AG04449 (cell line): ENCODE measurements at regions not wholly inside any gene's neighbourhood (a gene's known extent, or its start where the extent isn't known, plus 50 kb on each side); places are given as distances from the start of the nearest gene placed in this dataset.

Source experiments
- CTCF ChIA-PET: fragments of 350-600 bp; formaldehyde crosslinking; extraction: SDS; loops from one replicate; lab custom pipeline; 2021; ENCODE audit warnings: antibody characterized with exemption; lab: Yijun Ruan, JAX
- POLR2A ChIA-PET: fragments of 400-600, 350-600 bp; formaldehyde crosslinking; extraction: SDS; loops from one replicate; lab custom pipeline; 2020; ENCODE audit warnings: antibody characterized with exemption, inconsistent platforms; lab: Yijun Ruan, JAX
- DNase-seq: peaks from one replicate; pipeline ENCODE4 v3.0.0-alpha.2; 2010; ENCODE audit warnings: low read depth, low spot score
- H3K4me3 ChIP-seq: 2 replicates; pipeline ENCODE4 v1.5.1; 2011; ENCODE audit warnings: low read depth, mild to moderate bottlenecking, control low read depth, low read length
- TF ChIP-seq, protein P1 (sequence below): IDR thresholded peaks from one replicate; pipeline ENCODE4 v1.5.1; 2011; ENCODE audit warnings: mild to moderate bottlenecking, moderate library complexity, low read length, control low read depth, inconsistent platforms; ENCODE audit not compliant: insufficient read depth; ENCODE audit errors: missing control alignments

DNA sequence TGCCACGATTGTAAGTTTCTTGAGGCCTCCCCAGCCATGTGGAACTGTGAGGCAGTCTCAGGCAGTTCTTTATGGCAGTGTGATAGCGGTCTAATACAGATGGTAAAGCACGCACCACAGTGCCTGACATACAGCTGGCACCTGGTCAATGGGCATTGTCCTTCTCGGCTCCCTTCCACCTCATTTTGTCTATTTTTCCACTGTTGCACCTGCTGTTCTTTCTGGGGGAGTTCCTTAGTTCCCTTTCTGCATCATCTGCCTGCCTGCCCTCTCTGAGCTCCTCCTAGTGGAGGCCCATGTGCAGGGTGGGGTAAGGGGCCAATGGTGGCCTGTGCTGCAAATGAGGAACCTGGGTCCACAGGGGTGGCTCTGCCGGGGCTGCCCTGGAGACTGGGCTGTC is 157.6 kb downstream of the LPIN1 start:
- ChIA-PET CTCF (no interaction called here), POLR2A (no interaction called here)
- no peak for DNase-seq
- TF ChIP-seq, protein P1, sequence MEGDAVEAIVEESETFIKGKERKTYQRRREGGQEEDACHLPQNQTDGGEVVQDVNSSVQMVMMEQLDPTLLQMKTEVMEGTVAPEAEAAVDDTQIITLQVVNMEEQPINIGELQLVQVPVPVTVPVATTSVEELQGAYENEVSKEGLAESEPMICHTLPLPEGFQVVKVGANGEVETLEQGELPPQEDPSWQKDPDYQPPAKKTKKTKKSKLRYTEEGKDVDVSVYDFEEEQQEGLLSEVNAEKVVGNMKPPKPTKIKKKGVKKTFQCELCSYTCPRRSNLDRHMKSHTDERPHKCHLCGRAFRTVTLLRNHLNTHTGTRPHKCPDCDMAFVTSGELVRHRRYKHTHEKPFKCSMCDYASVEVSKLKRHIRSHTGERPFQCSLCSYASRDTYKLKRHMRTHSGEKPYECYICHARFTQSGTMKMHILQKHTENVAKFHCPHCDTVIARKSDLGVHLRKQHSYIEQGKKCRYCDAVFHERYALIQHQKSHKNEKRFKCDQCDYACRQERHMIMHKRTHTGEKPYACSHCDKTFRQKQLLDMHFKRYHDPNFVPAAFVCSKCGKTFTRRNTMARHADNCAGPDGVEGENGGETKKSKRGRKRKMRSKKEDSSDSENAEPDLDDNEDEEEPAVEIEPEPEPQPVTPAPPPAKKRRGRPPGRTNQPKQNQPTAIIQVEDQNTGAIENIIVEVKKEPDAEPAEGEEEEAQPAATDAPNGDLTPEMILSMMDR = no peak
- no peak overlapping the region for H3K4me3 ChIP-seq

DNA sequence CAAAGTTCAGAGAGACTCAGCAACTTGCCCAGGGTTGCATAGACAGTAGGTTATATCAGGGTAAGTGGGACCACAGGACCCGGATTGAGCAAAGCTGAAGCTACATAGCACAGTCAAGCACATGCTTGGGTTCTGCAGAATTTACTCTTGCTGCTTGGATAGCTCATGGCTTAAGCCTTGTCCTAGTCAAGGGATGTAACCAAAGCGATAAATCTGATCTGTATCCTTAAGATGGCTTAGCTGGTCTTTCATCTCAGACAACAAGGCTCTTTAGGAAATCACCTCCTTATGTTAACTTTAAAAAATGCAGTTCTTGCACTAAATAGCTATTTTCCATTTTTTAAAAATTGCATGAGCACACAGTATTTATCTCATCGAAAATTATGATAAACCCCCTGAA is 158.5 kb downstream of the LPIN1 start:
- H3K4me3 ChIP-seq = no peak overlapping the region
- TF ChIP-seq, protein P1 = no peak
- DNase-seq = no peak
- POLR2A ChIA-PET = no interaction called here
- CTCF ChIA-PET = no interaction called here

DNA sequence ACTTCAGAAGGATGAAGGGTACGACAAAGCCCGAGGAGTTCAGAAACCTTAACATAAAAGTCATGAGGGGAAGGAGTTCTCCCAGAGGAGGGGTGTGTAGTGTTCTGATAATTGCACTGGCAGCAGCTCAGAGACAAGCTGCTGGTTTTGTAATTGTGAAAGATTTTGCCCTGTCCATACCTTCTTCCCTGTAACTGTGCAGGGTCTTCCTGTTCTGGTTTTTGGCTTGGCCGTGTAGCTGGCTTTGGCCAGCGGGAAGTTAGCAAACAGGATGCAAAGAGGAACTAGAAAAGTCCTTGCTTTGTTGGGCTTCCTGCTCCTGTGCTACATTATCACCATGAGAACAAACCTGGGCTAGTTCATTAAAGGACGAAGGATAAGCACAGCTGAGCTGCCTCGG is 160.8 kb downstream of the LPIN1 start:
- ChIA-PET CTCF (no interaction called here), POLR2A (no interaction called here)
- TF ChIP-seq, protein P1 = no peak
- DNase-seq = no peak
- H3K4me3 ChIP-seq = no peak overlapping the region

DNA sequence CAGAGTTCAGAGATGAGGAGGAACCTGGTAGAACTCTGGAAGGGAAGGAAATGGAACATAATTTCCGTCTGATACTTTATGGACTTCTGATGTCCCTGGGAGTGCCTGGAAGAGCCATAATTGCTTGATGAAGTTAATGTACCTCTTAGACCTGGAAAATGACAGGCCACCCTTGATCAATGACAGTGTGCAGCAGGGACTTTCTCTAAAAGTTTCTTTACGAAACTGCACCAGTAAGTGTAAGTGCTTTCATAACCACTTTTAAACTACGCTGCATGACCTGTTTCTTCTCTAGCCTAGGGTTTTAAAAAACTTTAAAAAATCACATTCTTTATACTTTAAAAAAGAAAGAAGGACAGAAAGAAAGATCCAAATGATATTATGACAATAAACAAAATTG is 164.5 kb downstream of the LPIN1 start:
- ChIA-PET CTCF (no interaction called here), POLR2A (no interaction called here)
- no peak for DNase-seq
- H3K4me3 ChIP-seq = no peak overlapping the region
- TF ChIP-seq, protein P1 = no peak

DNA sequence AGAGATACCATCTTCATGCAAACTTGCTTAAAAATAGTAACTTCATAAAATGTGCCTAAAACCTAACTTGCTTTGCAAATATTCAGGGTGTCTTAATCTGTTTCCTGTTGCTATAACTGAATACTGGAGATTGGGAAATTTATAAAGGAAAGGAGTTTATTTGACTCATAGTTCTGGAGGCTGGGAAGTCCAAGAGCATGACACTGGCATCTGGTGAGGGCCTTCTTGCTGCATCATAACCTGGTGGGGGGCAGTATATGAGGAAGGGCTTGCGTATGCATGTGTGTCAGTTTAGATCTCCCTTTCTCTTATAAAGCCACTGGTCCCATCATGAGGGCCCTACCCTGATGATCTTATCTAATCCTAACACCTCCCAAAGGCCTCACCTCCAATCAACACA is 166.5 kb downstream of the LPIN1 start:
- ChIA-PET CTCF (no interaction called here), POLR2A (no interaction called here)
- no peak for DNase-seq
- no peak overlapping the region for H3K4me3 ChIP-seq
- TF ChIP-seq, protein P1 = no peak

DNA sequence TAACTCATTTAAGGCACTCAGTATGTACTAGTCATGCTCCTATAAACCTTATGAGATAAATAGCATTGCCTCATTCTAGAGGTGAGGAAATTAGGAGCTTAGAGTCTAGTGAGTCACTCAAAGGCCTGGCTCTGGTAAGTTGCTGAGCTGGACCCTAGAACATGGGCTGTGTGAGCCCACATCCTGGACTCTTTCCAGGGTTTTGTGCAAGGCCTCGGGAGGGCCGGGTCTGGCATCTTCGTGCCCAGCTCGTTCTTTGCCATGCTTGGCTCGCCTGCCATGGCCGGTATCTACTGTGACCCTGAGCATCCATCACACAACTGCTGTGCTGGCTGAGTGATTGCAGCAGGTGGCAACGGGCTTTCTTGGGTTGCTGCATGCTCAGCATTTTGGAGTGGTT is 168.0 kb downstream of the LPIN1 start:
- ChIA-PET CTCF (interaction anchor here (1.3 kb wide), 1 partner anchor 14 kb away, joined by 3 read pairs; no protein-coding TSS in a partner anchor), POLR2A (no interaction called here)
- DNase-seq = no peak
- TF ChIP-seq, protein P1 = no peak
- no peak overlapping the region for H3K4me3 ChIP-seq
